Activated naive CD8-positive, alpha-beta T cell treated with anti-CD3 and anti-CD28 coated beads for 36 hours (primary cell): ENCODE measurements at regions not wholly inside any gene's neighbourhood (a gene's known extent, or its start where the extent isn't known, plus 50 kb on each side); places are given as distances from the start of the nearest gene placed in this dataset.
"Not testable (repeated sequence)": the region's sequence is repeated elsewhere in the genome, so short reads cannot be mapped to it uniquely, and the experiment has no call there.

Experiments
- DNase-seq: peaks from one replicate; pipeline ENCODE4 v3.0.0; 2021
- H3K27ac Mint-ChIP-seq: one replicate; pipeline ENCODE4 v1.8.0; 2022; ENCODE audit warnings: mild to moderate bottlenecking, moderate library complexity, mixed read lengths
- H3K27me3 Mint-ChIP-seq: one replicate; pipeline ENCODE4 v1.8.0; 2022; ENCODE audit warnings: mild to moderate bottlenecking, mixed read lengths
- H3K36me3 Mint-ChIP-seq: one replicate; pipeline ENCODE4 v1.8.0; 2021; ENCODE audit warnings: mild to moderate bottlenecking, mixed read lengths
- H3K4me1 Mint-ChIP-seq: one replicate; pipeline ENCODE4 v1.8.0; 2021; ENCODE audit warnings: mixed read lengths
- H3K4me3 Mint-ChIP-seq: one replicate; pipeline ENCODE4 v1.8.0; 2022; ENCODE audit warnings: mild to moderate bottlenecking, moderate library complexity, mixed read lengths
- H3K9me3 Mint-ChIP-seq: one replicate; pipeline ENCODE4 v1.8.0; 2022; ENCODE audit warnings: mixed read lengths

GRCh38 chr6:145076115-145076841, 659.0 kb downstream of the EPM2A start:
- no peaks in the 10 kb centered on the region for H3K4me1 Mint-ChIP-seq
- H3K27me3 Mint-ChIP-seq: peaks cover 13% of the 10 kb centered on the region
- no peak overlapping the region for H3K27ac Mint-ChIP-seq
- no peaks in the 10 kb centered on the region for H3K36me3 Mint-ChIP-seq
- no peak overlapping the region for H3K4me3 Mint-ChIP-seq
- no peak for DNase-seq
- no peaks in the 10 kb centered on the region for H3K9me3 Mint-ChIP-seq

GRCh38 chr6:145077382-145077781, 657.9 kb downstream of the EPM2A start:
- Mint-ChIP-seq H3K4me3 (no peak overlapping the region), H3K9me3 (no peaks in the 10 kb centered on the region), H3K4me1 (no peaks in the 10 kb centered on the region), H3K27me3 (peaks cover 12% of the 10 kb centered on the region), H3K27ac (no peak overlapping the region), H3K36me3 (no peaks in the 10 kb centered on the region)
- no peak for DNase-seq

- Mint-ChIP-seq H3K4me1 (no peaks in the 10 kb centered on the region), H3K36me3 (no peaks in the 10 kb centered on the region), H3K4me3 (no peak overlapping the region), H3K9me3 (no peaks in the 10 kb centered on the region), H3K27me3 (peaks cover 16% of the 10 kb centered on the region), H3K27ac (no peak overlapping the region)
- DNase-seq: no peak
These were observed 654.7 kb downstream of the EPM2A start for GRCh38 chr6:145080651-145081050.

GRCh38 chr6:145081677-145082076, 653.6 kb downstream of the EPM2A start:
- DNase-seq: no peak
- H3K27me3 Mint-ChIP-seq: peaks cover 11% of the 10 kb centered on the region
- no peak overlapping the region for H3K4me3 Mint-ChIP-seq

GRCh38 chr6:145082359-145082758, 653.0 kb downstream of the EPM2A start:
- Mint-ChIP-seq H3K4me1 (no peaks in the 10 kb centered on the region), H3K36me3 (no peaks in the 10 kb centered on the region), H3K4me3 (no peak overlapping the region), H3K27me3 (peaks cover 11% of the 10 kb centered on the region), H3K27ac (no peak overlapping the region), H3K9me3 (no peaks in the 10 kb centered on the region)
- DNase-seq: no peak

More at GRCh38 chr6:145081677-145082076, 653.6 kb downstream of the EPM2A start:
- no peak overlapping the region for H3K27ac Mint-ChIP-seq
- no peaks in the 10 kb centered on the region for H3K4me1 Mint-ChIP-seq
- no peaks in the 10 kb centered on the region for H3K9me3 Mint-ChIP-seq
- no peaks in the 10 kb centered on the region for H3K36me3 Mint-ChIP-seq

GRCh38 chr6:145086197-145086596, 649.1 kb downstream of the EPM2A start:
- Mint-ChIP-seq H3K9me3 (no peaks in the 10 kb centered on the region), H3K27ac (no peak overlapping the region), H3K4me1 (no peaks in the 10 kb centered on the region), H3K36me3 (no peaks in the 10 kb centered on the region), H3K4me3 (no peak overlapping the region), H3K27me3 (peaks cover 14% of the 10 kb centered on the region)
- no peak for DNase-seq

- H3K27ac Mint-ChIP-seq: no peak overlapping the region
- no peaks in the 10 kb centered on the region for H3K9me3 Mint-ChIP-seq
- no peak overlapping the region for H3K4me3 Mint-ChIP-seq
- no peak for DNase-seq
- no peaks in the 10 kb centered on the region for H3K4me1 Mint-ChIP-seq
- H3K36me3 Mint-ChIP-seq: no peaks in the 10 kb centered on the region
- H3K27me3 Mint-ChIP-seq: peaks cover 10% of the 10 kb centered on the region
These were observed 648.3 kb downstream of the EPM2A start for GRCh38 chr6:145087034-145087433.

- Mint-ChIP-seq H3K36me3 (no peaks in the 10 kb centered on the region), H3K4me3 (no peak overlapping the region), H3K27me3 (peaks cover 10% of the 10 kb centered on the region), H3K4me1 (no peaks in the 10 kb centered on the region), H3K27ac (no peak overlapping the region), H3K9me3 (no peaks in the 10 kb centered on the region)
- no peak for DNase-seq
These were observed 644.3 kb downstream of the EPM2A start for GRCh38 chr6:145090801-145091585.

- H3K9me3 Mint-ChIP-seq: no peaks in the 10 kb centered on the region
- no peak overlapping the region for H3K4me3 Mint-ChIP-seq
- no peak for DNase-seq
- peaks cover 10% of the 10 kb centered on the region for H3K27me3 Mint-ChIP-seq
- H3K36me3 Mint-ChIP-seq: no peaks in the 10 kb centered on the region
- H3K4me1 Mint-ChIP-seq: no peaks in the 10 kb centered on the region
- H3K27ac Mint-ChIP-seq: no peak overlapping the region
These were observed 643.7 kb downstream of the EPM2A start for GRCh38 chr6:145091586-145092142.

GRCh38 chr6:145092554-145092953, 642.8 kb downstream of the EPM2A start:
- H3K27me3 Mint-ChIP-seq: peaks cover 10% of the 10 kb centered on the region

GRCh38 chr6:145093226-145093625, 642.1 kb downstream of the EPM2A start:
- H3K27me3 Mint-ChIP-seq: peaks cover 10% of the 10 kb centered on the region
- no peak for DNase-seq
- H3K27ac Mint-ChIP-seq: no peak overlapping the region
- peaks cover 5% of the 10 kb centered on the region for H3K9me3 Mint-ChIP-seq
- H3K4me3 Mint-ChIP-seq: no peak overlapping the region
- H3K36me3 Mint-ChIP-seq: no peaks in the 10 kb centered on the region
- H3K4me1 Mint-ChIP-seq: no peaks in the 10 kb centered on the region

More at GRCh38 chr6:145092554-145092953, 642.8 kb downstream of the EPM2A start:
- Mint-ChIP-seq H3K4me3 (no peak overlapping the region), H3K27ac (no peak overlapping the region), H3K9me3 (no peaks in the 10 kb centered on the region), H3K36me3 (no peaks in the 10 kb centered on the region), H3K4me1 (no peaks in the 10 kb centered on the region)
- DNase-seq: no peak

- DNase-seq: no peak
- Mint-ChIP-seq H3K27ac (no peak overlapping the region), H3K36me3 (no peaks in the 10 kb centered on the region), H3K27me3 (peaks cover 7% of the 10 kb centered on the region), H3K4me1 (no peaks in the 10 kb centered on the region), H3K9me3 (peaks cover 7% of the 10 kb centered on the region), H3K4me3 (no peak overlapping the region)
These were observed 638.5 kb downstream of the EPM2A start for GRCh38 chr6:145096846-145097245.

GRCh38 chr6:145098127-145098526, 637.2 kb downstream of the EPM2A start:
- H3K36me3 Mint-ChIP-seq, H3K4me1 Mint-ChIP-seq, H3K4me3 Mint-ChIP-seq, DNase-seq, H3K27ac Mint-ChIP-seq, H3K9me3 Mint-ChIP-seq: not testable (repeated sequence)
- peaks cover 11% of the 10 kb centered on the region for H3K27me3 Mint-ChIP-seq

- Mint-ChIP-seq H3K4me1 (no peaks in the 10 kb centered on the region), H3K36me3 (no peaks in the 10 kb centered on the region), H3K27ac (no peak overlapping the region), H3K9me3 (peaks cover 7% of the 10 kb centered on the region), H3K27me3 (peaks cover 7% of the 10 kb centered on the region), H3K4me3 (no peak overlapping the region)
- no peak for DNase-seq
These were observed 635.6 kb downstream of the EPM2A start for GRCh38 chr6:145099713-145100112.

GRCh38 chr6:145110109-145110508, 625.2 kb downstream of the EPM2A start:
- no peaks in the 10 kb centered on the region for H3K36me3 Mint-ChIP-seq
- H3K27ac Mint-ChIP-seq: no peak overlapping the region
- peaks cover 11% of the 10 kb centered on the region for H3K27me3 Mint-ChIP-seq
- H3K4me3 Mint-ChIP-seq: no peak overlapping the region
- no peaks in the 10 kb centered on the region for H3K4me1 Mint-ChIP-seq
- no peak for DNase-seq
- H3K9me3 Mint-ChIP-seq: no peaks in the 10 kb centered on the region
